ENCODE measurements at regions not wholly inside any gene's neighbourhood (a gene's known extent, or its start where the extent isn't known, plus 50 kb on each side); places are given as distances from the start of the nearest gene placed in this dataset.
A peak's percentile ranks its signal among the peaks of the same experiment; 100 is the strongest.

GRCh38 chr2:238963161-238963970 is 115.5 kb downstream of the TWIST2 start:
- no peak for DNase-seq

GRCh38 chr2:238963971-238964328 is 116.1 kb downstream of the TWIST2 start:
- no peak for DNase-seq

- no peak for DNase-seq
Measured at GRCh38 chr2:238964544-238965067, 116.7 kb downstream of the TWIST2 start.

- DNase-seq, result no peak
Measured at GRCh38 chr2:238965371-238966071, 117.6 kb downstream of the TWIST2 start.

- no peak for DNase-seq
Measured at GRCh38 chr2:238966072-238966937, 118.4 kb downstream of the TWIST2 start.

GRCh38 chr2:238967031-238967977 is 119.4 kb downstream of the TWIST2 start:
- DNase-seq, result no peak

GRCh38 chr2:238967978-238968360 is 120.1 kb downstream of the TWIST2 start:
- DNase-seq, result no peak

- DNase-seq, result no peak
Measured at GRCh38 chr2:238968616-238969384, 120.9 kb downstream of the TWIST2 start.

GRCh38 chr2:238969857-238970256 is 122.0 kb downstream of the TWIST2 start:
- no peak for DNase-seq

GRCh38 chr2:238970553-238971081 is 122.7 kb downstream of the TWIST2 start:
- peak; percentile 36 for DNase-seq

GRCh38 chr2:238971318-238972145 is 123.6 kb downstream of the TWIST2 start:
- DNase-seq, result no peak

- DNase-seq, result no peak
Measured at GRCh38 chr2:238972146-238972445, 124.2 kb downstream of the TWIST2 start.

GRCh38 chr2:238973038-238973739 is 125.3 kb downstream of the TWIST2 start:
- no peak for DNase-seq

- no peak for DNase-seq
Measured at GRCh38 chr2:238974081-238974480, 126.2 kb downstream of the TWIST2 start.

GRCh38 chr2:238974501-238975166 is 126.7 kb downstream of the TWIST2 start:
- no peak for DNase-seq

GRCh38 chr2:238975408-238975807 is 127.5 kb downstream of the TWIST2 start:
- no peak for DNase-seq

- no peak for DNase-seq
Measured at GRCh38 chr2:238978497-238978896, 130.6 kb downstream of the TWIST2 start.

- no peak for DNase-seq
Measured at GRCh38 chr2:238979636-238980035, 131.8 kb downstream of the TWIST2 start.

Measured in inflammatory macrophage treated with lipopolysaccharide for 4 hours (primary cell).